PC-9 (cell line): ENCODE measurements at regions not wholly inside any gene's neighbourhood (a gene's known extent, or its start where the extent isn't known, plus 50 kb on each side); places are given as distances from the start of the nearest gene placed in this dataset.

Experiments used
- CTCF ChIP-seq: fragments of 200-600 bp; sonication (generic); conservative IDR thresholded peaks from 2 replicates; pipeline ENCODE4 v1.6.1; 2017; ENCODE audit warnings: mixed run types, antibody characterized with exemption, mild to moderate bottlenecking, moderate library complexity
- EZH2 ChIP-seq: fragments of 200-600 bp; sonication (generic); IDR thresholded peaks from 2 replicates; pipeline ENCODE4 v1.8.0; 2017; ENCODE audit warnings: antibody characterized with exemption, low read depth

GRCh38 chr10:3364768-3365480 lies 192.3 kb upstream of the PITRM1 start:
- TF ChIP-seq CTCF (no peak), EZH2 (no peak)
